Effector memory CD8-positive, alpha-beta T cell (primary cell): ENCODE measurements at regions not wholly inside any gene's neighbourhood (a gene's known extent, or its start where the extent isn't known, plus 50 kb on each side); places are given as distances from the start of the nearest gene placed in this dataset.
"Not testable (repeated sequence)": the region's sequence is repeated elsewhere in the genome, so short reads cannot be mapped to it uniquely, and the experiment has no call there.

Experiments used
- ATAC-seq: fragments of 150-1000 bp; cut with Tn5 transposase; replicated peaks from 2 replicates; pipeline ENCODE4 v1.10.0; 2021; ENCODE audit warnings: mild to moderate bottlenecking, moderate library complexity
- DNase-seq, 3 experiments: peaks; one replicate each; pipeline ENCODE4 v3.0.0; 2021
- H3K27ac Mint-ChIP-seq, 2 donors: one replicate each; pipeline ENCODE4 v1.8.0; 2022; ENCODE audit warnings: mild to moderate bottlenecking in 2 of 2, mixed read lengths in 2 of 2, moderate library complexity in 2 of 2
- H3K27me3 Mint-ChIP-seq, 2 donors: one replicate each; pipeline ENCODE4 v1.8.0; 2022; ENCODE audit warnings: mixed read lengths in 2 of 2
- H3K36me3 Mint-ChIP-seq: one replicate; pipeline ENCODE4 v1.8.0; 2022; ENCODE audit warnings: mild to moderate bottlenecking, moderate library complexity, mixed read lengths; ENCODE audit not compliant: insufficient read depth
- H3K4me1 Mint-ChIP-seq, 2 donors: one replicate each; pipeline ENCODE4 v1.8.0; 2022; ENCODE audit warnings: low read depth in 2 of 2, mixed read lengths in 2 of 2
- H3K4me3 Mint-ChIP-seq, 2 donors: one replicate each; pipeline ENCODE4 v1.8.0; 2022; ENCODE audit warnings: mild to moderate bottlenecking in 2 of 2, mixed read lengths in 2 of 2, moderate library complexity in 2 of 2
- H3K9me3 Mint-ChIP-seq, 2 donors: one replicate each; pipeline ENCODE4 v1.8.0; 2022; ENCODE audit warnings: mixed read lengths in 2 of 2

GRCh38 chr17:13416748-13417363 lies 184.9 kb downstream of the HS3ST3A1 start:
- H3K36me3 Mint-ChIP-seq = no peaks in the 10 kb centered on the region
- H3K9me3 Mint-ChIP-seq = no peaks in the 10 kb centered on the region
- H3K27ac Mint-ChIP-seq = no peak overlapping the region
- peaks cover 13 to 25% of the 10 kb centered on the region in 2 donors for H3K27me3 Mint-ChIP-seq
- no peaks in the 10 kb centered on the region for H3K4me1 Mint-ChIP-seq
- DNase-seq (no peak), ATAC-seq (no peak)
- H3K4me3 Mint-ChIP-seq = no peak overlapping the region

GRCh38 chr17:13415871-13416416 lies 185.8 kb downstream of the HS3ST3A1 start:
- no peak overlapping the region for H3K27ac Mint-ChIP-seq
- H3K27me3 Mint-ChIP-seq = peaks cover 6 to 16% of the 10 kb centered on the region in 2 donors
- no peak for DNase-seq
- H3K4me1 Mint-ChIP-seq = no peaks in the 10 kb centered on the region
- no peak overlapping the region for H3K4me3 Mint-ChIP-seq
- no peaks in the 10 kb centered on the region for H3K36me3 Mint-ChIP-seq
- no peak for ATAC-seq
- no peaks in the 10 kb centered on the region for H3K9me3 Mint-ChIP-seq

- H3K27ac Mint-ChIP-seq, H3K36me3 Mint-ChIP-seq, H3K9me3 Mint-ChIP-seq, H3K4me1 Mint-ChIP-seq, DNase-seq, H3K27me3 Mint-ChIP-seq, H3K4me3 Mint-ChIP-seq, ATAC-seq: not testable (repeated sequence)
These were observed 186.5 kb downstream of the HS3ST3A1 start for GRCh38 chr17:13415200-13415599.

- no peak for DNase-seq
- Mint-ChIP-seq H3K4me3 (no peak overlapping the region), H3K27me3 (no peaks in the 10 kb centered on the region), H3K9me3 (no peaks in the 10 kb centered on the region), H3K36me3 (no peaks in the 10 kb centered on the region), H3K4me1 (no peaks in the 10 kb centered on the region), H3K27ac (no peak overlapping the region)
- ATAC-seq = no peak
These were observed 188.7 kb downstream of the HS3ST3A1 start for GRCh38 chr17:13413001-13413400.

- H3K27me3 Mint-ChIP-seq = no peaks in the 10 kb centered on the region
- ATAC-seq (no peak), DNase-seq (no peak)
- H3K36me3 Mint-ChIP-seq = no peaks in the 10 kb centered on the region
- no peak overlapping the region for H3K27ac Mint-ChIP-seq
- H3K9me3 Mint-ChIP-seq = no peaks in the 10 kb centered on the region
- H3K4me3 Mint-ChIP-seq = no peak overlapping the region
- no peaks in the 10 kb centered on the region for H3K4me1 Mint-ChIP-seq
These were observed 190.9 kb downstream of the HS3ST3A1 start for GRCh38 chr17:13410874-13411273.

- H3K4me3 Mint-ChIP-seq = no peak overlapping the region
- no peak overlapping the region for H3K27ac Mint-ChIP-seq
- H3K4me1 Mint-ChIP-seq = no peaks in the 10 kb centered on the region
- H3K36me3 Mint-ChIP-seq = no peaks in the 10 kb centered on the region
- no peaks in the 10 kb centered on the region for H3K9me3 Mint-ChIP-seq
- H3K27me3 Mint-ChIP-seq = no peaks in the 10 kb centered on the region
- no peak for DNase-seq
- ATAC-seq = no peak
These were observed 191.5 kb downstream of the HS3ST3A1 start for GRCh38 chr17:13410214-13410613.

- Mint-ChIP-seq H3K27ac (no peak overlapping the region), H3K36me3 (no peaks in the 10 kb centered on the region), H3K9me3 (no peaks in the 10 kb centered on the region), H3K4me3 (no peak overlapping the region), H3K27me3 (no peaks in the 10 kb centered on the region), H3K4me1 (no peaks in the 10 kb centered on the region)
- ATAC-seq (no peak), DNase-seq (no peak)
These were observed 192.3 kb downstream of the HS3ST3A1 start for GRCh38 chr17:13409455-13409854.

- no peaks in the 10 kb centered on the region for H3K36me3 Mint-ChIP-seq
- H3K27ac Mint-ChIP-seq = no peak overlapping the region
These were observed 194.3 kb downstream of the HS3ST3A1 start for GRCh38 chr17:13407381-13407780.

GRCh38 chr17:13405807-13406206 lies 195.9 kb downstream of the HS3ST3A1 start:
- no peak overlapping the region for H3K4me3 Mint-ChIP-seq
- no peaks in the 10 kb centered on the region for H3K36me3 Mint-ChIP-seq
- peaks cover 0 to under 1% of the 10 kb centered on the region in 2 donors for H3K27me3 Mint-ChIP-seq
- DNase-seq (no peak), ATAC-seq (no peak)
- no peak overlapping the region for H3K27ac Mint-ChIP-seq
- H3K4me1 Mint-ChIP-seq = no peaks in the 10 kb centered on the region
- H3K9me3 Mint-ChIP-seq = no peaks in the 10 kb centered on the region

More at GRCh38 chr17:13407381-13407780, 194.3 kb downstream of the HS3ST3A1 start:
- DNase-seq (no peak), ATAC-seq (no peak)
- H3K4me3 Mint-ChIP-seq = no peak overlapping the region
- no peaks in the 10 kb centered on the region for H3K27me3 Mint-ChIP-seq
- no peaks in the 10 kb centered on the region for H3K9me3 Mint-ChIP-seq
- no peaks in the 10 kb centered on the region for H3K4me1 Mint-ChIP-seq

- H3K4me1 Mint-ChIP-seq = no peaks in the 10 kb centered on the region
- H3K9me3 Mint-ChIP-seq = peaks cover 0 to 2% of the 10 kb centered on the region in 2 donors
- ATAC-seq (no peak), DNase-seq (no peak)
- no peak overlapping the region for H3K4me3 Mint-ChIP-seq
- H3K27ac Mint-ChIP-seq = no peak overlapping the region
- H3K36me3 Mint-ChIP-seq = no peaks in the 10 kb centered on the region
- peaks cover 0 to 7% of the 10 kb centered on the region in 2 donors for H3K27me3 Mint-ChIP-seq
These were observed 196.6 kb downstream of the HS3ST3A1 start for GRCh38 chr17:13405080-13405479.

- peaks cover 0 to 7% of the 10 kb centered on the region in 2 donors for H3K27me3 Mint-ChIP-seq
- peaks cover 0 to 2% of the 10 kb centered on the region in 2 donors for H3K9me3 Mint-ChIP-seq
- H3K4me3 Mint-ChIP-seq = no peak overlapping the region
- H3K4me1 Mint-ChIP-seq = no peaks in the 10 kb centered on the region
- no peaks in the 10 kb centered on the region for H3K36me3 Mint-ChIP-seq
- DNase-seq (no peak), ATAC-seq (no peak)
- no peak overlapping the region for H3K27ac Mint-ChIP-seq
These were observed 197.5 kb downstream of the HS3ST3A1 start for GRCh38 chr17:13403982-13404946.

- H3K4me3 Mint-ChIP-seq = no peak overlapping the region
- peaks cover 0 to 2% of the 10 kb centered on the region in 2 donors for H3K9me3 Mint-ChIP-seq
- DNase-seq (no peak), ATAC-seq (no peak)
- no peaks in the 10 kb centered on the region for H3K4me1 Mint-ChIP-seq
- H3K36me3 Mint-ChIP-seq = no peaks in the 10 kb centered on the region
- H3K27ac Mint-ChIP-seq = no peak overlapping the region
- H3K27me3 Mint-ChIP-seq = peaks cover 0 to 7% of the 10 kb centered on the region in 2 donors
These were observed 201.2 kb downstream of the HS3ST3A1 start for GRCh38 chr17:13400491-13400890.

- Mint-ChIP-seq H3K9me3 (peaks cover 0 to 2% of the 10 kb centered on the region in 2 donors), H3K27me3 (peaks cover 0 to 7% of the 10 kb centered on the region in 2 donors), H3K4me3 (no peak overlapping the region), H3K36me3 (no peaks in the 10 kb centered on the region), H3K4me1 (no peaks in the 10 kb centered on the region), H3K27ac (no peak overlapping the region)
- DNase-seq (no peak), ATAC-seq (no peak)
These were observed 202.9 kb downstream of the HS3ST3A1 start for GRCh38 chr17:13398853-13399252.
